Middle frontal gyrus (tissue), 1 donor: ENCODE measurements at regions not wholly inside any gene's neighbourhood (a gene's known extent, or its start where the extent isn't known, plus 50 kb on each side); places are given as distances from the start of the nearest gene placed in this dataset.

Source experiments
- DNase-seq: peaks from one replicate; pipeline ENCODE4 v3.0.0-alpha.2; 2015; ENCODE audit warnings: low spot score; ENCODE audit errors: extremely low spot score

GRCh38 chr7:121810831-121811672 lies 61.9 kb upstream of the PTPRZ1 start:
- no peak for DNase-seq

- DNase-seq = no peak
Measured at GRCh38 chr7:121807078-121807477, 65.9 kb upstream of the PTPRZ1 start.

- no peak for DNase-seq
Measured at GRCh38 chr7:121803039-121803438, 69.9 kb upstream of the PTPRZ1 start.

- no peak for DNase-seq
Measured at GRCh38 chr7:121800916-121801675, 71.9 kb upstream of the PTPRZ1 start.

- DNase-seq = no peak
Measured at GRCh38 chr7:121798896-121799295, 74.1 kb upstream of the PTPRZ1 start.

- DNase-seq = no peak
Measured at GRCh38 chr7:121798453-121798840, 74.5 kb upstream of the PTPRZ1 start.

- peak; percentile 80 for DNase-seq
Measured at GRCh38 chr7:121797657-121798452, 75.1 kb upstream of the PTPRZ1 start.

- peak; percentile 17 for DNase-seq
Measured at GRCh38 chr7:121796936-121797656, 75.9 kb upstream of the PTPRZ1 start.

- DNase-seq = no peak
Measured at GRCh38 chr7:121796381-121796780, 76.6 kb upstream of the PTPRZ1 start.

- no peak for DNase-seq
Measured at GRCh38 chr7:121795736-121796135, 77.2 kb upstream of the PTPRZ1 start.

GRCh38 chr7:121793716-121794115 lies 79.2 kb upstream of the PTPRZ1 start:
- no peak for DNase-seq

- DNase-seq = no peak
Measured at GRCh38 chr7:121777672-121778071, 95.3 kb upstream of the PTPRZ1 start.

- no peak for DNase-seq
Measured at GRCh38 chr7:121774563-121774962, 98.4 kb upstream of the PTPRZ1 start.

- no peak for DNase-seq
Measured at GRCh38 chr7:121766676-121767075, 106.3 kb upstream of the PTPRZ1 start.

- DNase-seq = no peak
Measured at GRCh38 chr7:121761399-121761798, 111.6 kb upstream of the PTPRZ1 start.

GRCh38 chr7:121755818-121756552 lies 117.0 kb upstream of the PTPRZ1 start:
- DNase-seq = no peak

- DNase-seq = no peak
Measured at GRCh38 chr7:121755286-121755685, 117.7 kb upstream of the PTPRZ1 start.

GRCh38 chr7:121753944-121754343 lies 119.0 kb upstream of the PTPRZ1 start:
- DNase-seq = no peak

- no peak for DNase-seq
Measured at GRCh38 chr7:121752706-121753105, 120.3 kb upstream of the PTPRZ1 start.

- DNase-seq = no peak
Measured at GRCh38 chr7:121748546-121748945, 124.4 kb upstream of the PTPRZ1 start.
